Colonic mucosa (tissue), 4 donors: ENCODE measurements at regions not wholly inside any gene's neighbourhood (a gene's known extent, or its start where the extent isn't known, plus 50 kb on each side); places are given as distances from the start of the nearest gene placed in this dataset.
A peak's percentile ranks its signal among the peaks of the same experiment; 100 is the strongest.

Source experiments
- DNase-seq: peaks from one replicate; pipeline ENCODE4 v3.0.0-alpha.2; 2020
- H3K27ac ChIP-seq: fragments of 200-600 bp; one replicate; pipeline ENCODE4 v1.8.0; 2021
- H3K27me3 ChIP-seq: fragments of 200-600 bp; one replicate; pipeline ENCODE4 v1.8.0; 2021
- H3K36me3 ChIP-seq: fragments of 200-600 bp; one replicate; pipeline ENCODE4 v1.8.0; 2021
- H3K4me1 ChIP-seq: fragments of 200-600 bp; one replicate; pipeline ENCODE4 v1.8.0; 2021; ENCODE audit warnings: mild to moderate bottlenecking
- H3K4me3 ChIP-seq: fragments of 200-600 bp; one replicate; pipeline ENCODE4 v1.8.0; 2021
- H3K9ac ChIP-seq, 2 donors: one replicate each; pipeline ENCODE4 v1.7.0; 2013; ENCODE audit warnings: control low read depth in 2 of 2, low read depth in 2 of 2, low read length in 2 of 2
- H3K9me3 ChIP-seq: fragments of 200-600 bp; one replicate; pipeline ENCODE4 v1.8.0; 2021
- intact Hi-C: fragments of 100-400 bp; cut with DNase I; formaldehyde crosslinking; loops from one replicate; pipeline ENCODE4 v1.14.1; 2022
- TF ChIP-seq, protein P1 (sequence below): fragments of 200-600 bp; IDR thresholded peaks from one replicate; pipeline ENCODE4 v1.8.0; 2022; ENCODE audit warnings: antibody characterized with exemption, mild to moderate bottlenecking
- donor health status: healthy.
- donor health status: DM: no; HTN: no; CAD: no.
- donor health status: DM: no; HTN: no; CAD: no.

GRCh38 chr16:85399583-85400284 lies 213.4 kb upstream of the GSE1 start:
- TF ChIP-seq, protein P1, sequence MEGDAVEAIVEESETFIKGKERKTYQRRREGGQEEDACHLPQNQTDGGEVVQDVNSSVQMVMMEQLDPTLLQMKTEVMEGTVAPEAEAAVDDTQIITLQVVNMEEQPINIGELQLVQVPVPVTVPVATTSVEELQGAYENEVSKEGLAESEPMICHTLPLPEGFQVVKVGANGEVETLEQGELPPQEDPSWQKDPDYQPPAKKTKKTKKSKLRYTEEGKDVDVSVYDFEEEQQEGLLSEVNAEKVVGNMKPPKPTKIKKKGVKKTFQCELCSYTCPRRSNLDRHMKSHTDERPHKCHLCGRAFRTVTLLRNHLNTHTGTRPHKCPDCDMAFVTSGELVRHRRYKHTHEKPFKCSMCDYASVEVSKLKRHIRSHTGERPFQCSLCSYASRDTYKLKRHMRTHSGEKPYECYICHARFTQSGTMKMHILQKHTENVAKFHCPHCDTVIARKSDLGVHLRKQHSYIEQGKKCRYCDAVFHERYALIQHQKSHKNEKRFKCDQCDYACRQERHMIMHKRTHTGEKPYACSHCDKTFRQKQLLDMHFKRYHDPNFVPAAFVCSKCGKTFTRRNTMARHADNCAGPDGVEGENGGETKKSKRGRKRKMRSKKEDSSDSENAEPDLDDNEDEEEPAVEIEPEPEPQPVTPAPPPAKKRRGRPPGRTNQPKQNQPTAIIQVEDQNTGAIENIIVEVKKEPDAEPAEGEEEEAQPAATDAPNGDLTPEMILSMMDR: no peak
- no peak overlapping the region for H3K9ac ChIP-seq
- H3K9me3 ChIP-seq: no peaks in the 10 kb centered on the region
- no peak overlapping the region for H3K27ac ChIP-seq
- no peaks in the 10 kb centered on the region for H3K27me3 ChIP-seq
- DNase-seq: peak; percentile 12
- no peaks in the 10 kb centered on the region for H3K4me1 ChIP-seq
- no peak overlapping the region for H3K4me3 ChIP-seq
- intact Hi-C loops: no loop called here
- no peaks in the 10 kb centered on the region for H3K36me3 ChIP-seq

GRCh38 chr16:85400305-85401205 lies 212.6 kb upstream of the GSE1 start:
- no peaks in the 10 kb centered on the region for H3K27me3 ChIP-seq
- DNase-seq: peak; percentile 11
- intact Hi-C loops: no loop called here

DNA sequence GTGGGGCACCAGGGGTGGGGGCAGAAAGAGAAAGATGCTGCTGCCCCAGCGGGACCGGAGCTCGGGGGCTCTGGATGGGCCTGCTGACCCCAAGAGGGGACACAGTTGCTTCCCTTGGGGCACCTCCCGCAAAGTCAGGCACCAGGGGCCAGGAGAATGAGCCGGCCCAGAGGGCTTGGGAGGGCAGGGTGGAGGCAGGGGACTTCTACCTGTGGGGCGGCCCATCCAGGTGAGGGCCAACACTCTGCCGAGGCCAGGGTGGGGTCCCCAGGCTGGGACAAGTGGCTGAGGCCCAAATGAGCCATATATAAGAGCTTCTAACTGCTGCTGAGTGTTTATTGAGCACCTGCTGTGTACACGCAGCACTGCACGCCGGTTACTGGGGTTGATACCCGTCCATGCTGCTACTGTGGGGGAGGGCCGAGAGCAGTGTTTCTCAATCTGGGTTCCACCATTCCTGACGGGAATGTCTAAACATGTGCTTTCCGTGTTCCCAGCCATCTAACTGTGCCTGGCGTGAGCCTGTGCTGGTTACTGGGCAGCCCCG lies 211.7 kb upstream of the GSE1 start:
- intact Hi-C loops: no loop called here
- Histone ChIP-seq H3K27me3 (no peaks in the 10 kb centered on the region), H3K36me3 (no peaks in the 10 kb centered on the region), H3K4me3 (no peak overlapping the region), H3K9ac (no peak overlapping the region), H3K27ac (no peak overlapping the region), H3K9me3 (no peaks in the 10 kb centered on the region), H3K4me1 (no peaks in the 10 kb centered on the region)
- peak; percentile 15 for DNase-seq
- TF ChIP-seq, protein P1: no peak

More at GRCh38 chr16:85400305-85401205, 212.6 kb upstream of the GSE1 start:
- TF ChIP-seq, protein P1: no peak
- Histone ChIP-seq H3K4me3 (no peak overlapping the region), H3K36me3 (no peaks in the 10 kb centered on the region), H3K27ac (no peak overlapping the region), H3K9me3 (no peaks in the 10 kb centered on the region), H3K9ac (no peak overlapping the region), H3K4me1 (no peaks in the 10 kb centered on the region)

DNA sequence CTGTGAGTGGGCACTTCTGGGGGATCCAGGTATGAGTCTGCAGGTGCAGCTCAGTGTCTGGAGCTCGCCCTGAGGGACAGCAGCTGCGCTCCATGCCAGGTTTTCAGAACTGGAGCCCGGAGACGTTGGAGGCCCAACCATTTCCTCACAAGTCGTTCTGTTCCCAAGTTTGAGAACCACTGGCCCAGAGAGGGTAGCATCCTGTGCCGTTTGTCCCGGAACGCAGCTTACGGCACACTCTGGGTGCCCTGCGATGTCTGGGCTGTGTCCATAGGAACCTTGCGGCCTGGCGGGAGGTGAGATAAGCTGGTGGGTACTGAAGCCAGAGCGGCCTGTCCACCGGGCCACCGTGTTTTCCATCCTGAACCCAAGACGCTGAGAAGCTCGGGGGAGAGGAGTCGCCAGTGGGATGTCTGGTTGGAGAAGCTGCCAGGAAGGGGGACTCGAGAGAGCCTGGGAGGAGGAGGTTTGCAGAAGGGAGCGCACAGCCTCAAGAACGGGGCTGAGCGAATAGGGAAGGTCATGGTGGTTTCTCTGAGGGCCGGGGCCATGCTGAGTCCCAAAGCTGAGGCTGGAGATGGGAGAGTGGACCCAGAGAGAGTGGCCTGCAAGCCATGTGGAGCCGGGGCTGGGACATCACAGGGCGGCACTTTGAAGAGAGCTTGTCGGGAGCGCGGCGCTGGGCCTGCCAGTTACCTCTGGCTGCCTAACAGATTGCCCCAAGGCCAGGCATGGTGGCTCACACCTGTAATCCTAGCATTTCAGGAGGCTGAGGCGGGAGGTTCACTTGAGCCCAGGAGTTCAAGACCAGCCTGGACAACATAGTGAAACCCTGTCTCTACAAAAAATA lies 211.0 kb upstream of the GSE1 start:
- Histone ChIP-seq H3K9ac (no peak overlapping the region), H3K9me3 (no peaks in the 10 kb centered on the region), H3K36me3 (no peaks in the 10 kb centered on the region), H3K27ac (no peak overlapping the region), H3K4me1 (no peaks in the 10 kb centered on the region), H3K4me3 (no peak overlapping the region), H3K27me3 (no peaks in the 10 kb centered on the region)
- peak; percentile 14 for DNase-seq
- intact Hi-C loops: no loop called here
- TF ChIP-seq, protein P1: no peak
